Muscle layer of duodenum (tissue), 2 donors: ENCODE measurements at regions not wholly inside any gene's neighbourhood (a gene's known extent, or its start where the extent isn't known, plus 50 kb on each side); places are given as distances from the start of the nearest gene placed in this dataset.

ENCODE experiments used
- H3K27ac ChIP-seq: one replicate; pipeline ENCODE4 v1.7.0; 2013; ENCODE audit warnings: mild to moderate bottlenecking, low read length
- H3K27me3 ChIP-seq: one replicate; pipeline ENCODE4 v1.7.0; 2013; ENCODE audit warnings: low read depth, mild to moderate bottlenecking, control low read depth, low read length
- H3K36me3 ChIP-seq, 2 donors: one replicate each; pipeline ENCODE4 v1.7.0; 2013; ENCODE audit warnings: low read length in 2 of 2, control low read depth in 1 of 2, mild to moderate bottlenecking in 1 of 2; ENCODE audit not compliant: insufficient read depth in 2 of 2, control insufficient read depth in 1 of 2
- H3K4me1 ChIP-seq, 2 donors: one replicate each; pipeline ENCODE4 v1.7.0; 2013; ENCODE audit warnings: low read length in 2 of 2, mild to moderate bottlenecking in 2 of 2, control low read depth in 1 of 2, moderate library complexity in 1 of 2; ENCODE audit not compliant: insufficient read depth in 2 of 2, control insufficient read depth in 1 of 2
- H3K4me3 ChIP-seq, 2 donors: one replicate each; pipeline ENCODE4 v1.7.0; 2013; ENCODE audit warnings: low read length in 2 of 2, low read depth in 1 of 2, mild to moderate bottlenecking in 1 of 2
- H3K9me3 ChIP-seq, 2 donors: one replicate each; pipeline ENCODE4 v1.7.0; 2013; ENCODE audit warnings: low read length in 2 of 2, control low read depth in 1 of 2, mild to moderate bottlenecking in 1 of 2; ENCODE audit not compliant: control insufficient read depth in 1 of 2
- donor health status: healthy.

- no peak overlapping the region for H3K27ac ChIP-seq
- no peaks in the 10 kb centered on the region for H3K36me3 ChIP-seq
- H3K27me3 ChIP-seq: no peaks in the 10 kb centered on the region
- no peaks in the 10 kb centered on the region for H3K4me1 ChIP-seq
- no peak overlapping the region for H3K4me3 ChIP-seq
- no peaks in the 10 kb centered on the region for H3K9me3 ChIP-seq
These were observed 292.6 kb upstream of the MGMT start for GRCh38 chr10:129174232-129175014.

- Histone ChIP-seq H3K9me3 (no peaks in the 10 kb centered on the region), H3K27me3 (no peaks in the 10 kb centered on the region), H3K36me3 (no peaks in the 10 kb centered on the region), H3K27ac (no peak overlapping the region), H3K4me3 (no peak overlapping the region), H3K4me1 (no peaks in the 10 kb centered on the region)
These were observed 287.6 kb upstream of the MGMT start for GRCh38 chr10:129179245-129179971.

GRCh38 chr10:129179972-129180678 is 286.9 kb upstream of the MGMT start:
- H3K4me3 ChIP-seq: no peak overlapping the region
- no peaks in the 10 kb centered on the region for H3K9me3 ChIP-seq
- no peaks in the 10 kb centered on the region for H3K36me3 ChIP-seq
- no peaks in the 10 kb centered on the region for H3K4me1 ChIP-seq
- no peaks in the 10 kb centered on the region for H3K27me3 ChIP-seq
- no peak overlapping the region for H3K27ac ChIP-seq

GRCh38 chr10:129184196-129184595 is 282.8 kb upstream of the MGMT start:
- Histone ChIP-seq H3K4me3 (no peak overlapping the region), H3K27me3 (no peaks in the 10 kb centered on the region), H3K36me3 (no peaks in the 10 kb centered on the region), H3K27ac (no peak overlapping the region), H3K9me3 (no peaks in the 10 kb centered on the region), H3K4me1 (no peaks in the 10 kb centered on the region)

GRCh38 chr10:129187331-129187730 is 279.7 kb upstream of the MGMT start:
- Histone ChIP-seq H3K27ac (no peak overlapping the region), H3K4me3 (no peak overlapping the region), H3K36me3 (no peaks in the 10 kb centered on the region), H3K9me3 (no peaks in the 10 kb centered on the region), H3K4me1 (peaks cover 0 to 7% of the 10 kb centered on the region in 2 donors), H3K27me3 (no peaks in the 10 kb centered on the region)

- H3K4me1 ChIP-seq: peaks cover 0 to 12% of the 10 kb centered on the region in 2 donors
- no peaks in the 10 kb centered on the region for H3K36me3 ChIP-seq
- H3K4me3 ChIP-seq: no peak overlapping the region
- no peak overlapping the region for H3K27ac ChIP-seq
- H3K9me3 ChIP-seq: no peaks in the 10 kb centered on the region
- H3K27me3 ChIP-seq: no peaks in the 10 kb centered on the region
These were observed 275.2 kb upstream of the MGMT start for GRCh38 chr10:129191797-129192196.

- Histone ChIP-seq H3K27ac (no peak overlapping the region), H3K36me3 (no peaks in the 10 kb centered on the region), H3K9me3 (no peaks in the 10 kb centered on the region), H3K27me3 (no peaks in the 10 kb centered on the region), H3K4me1 (peaks cover 0 to 12% of the 10 kb centered on the region in 2 donors), H3K4me3 (no peak overlapping the region)
These were observed 274.5 kb upstream of the MGMT start for GRCh38 chr10:129192344-129193128.

- H3K36me3 ChIP-seq: no peaks in the 10 kb centered on the region
- no peaks in the 10 kb centered on the region for H3K27me3 ChIP-seq
- no peaks in the 10 kb centered on the region for H3K9me3 ChIP-seq
- H3K4me3 ChIP-seq: no peak overlapping the region
- H3K27ac ChIP-seq: no peak overlapping the region
- H3K4me1 ChIP-seq: peaks cover 0 to 12% of the 10 kb centered on the region in 2 donors
These were observed 273.9 kb upstream of the MGMT start for GRCh38 chr10:129193148-129193547.

GRCh38 chr10:129194181-129194870 is 272.7 kb upstream of the MGMT start:
- H3K27ac ChIP-seq: no peak overlapping the region
- no peak overlapping the region for H3K4me3 ChIP-seq
- H3K27me3 ChIP-seq: no peaks in the 10 kb centered on the region
- H3K36me3 ChIP-seq: no peaks in the 10 kb centered on the region
- H3K9me3 ChIP-seq: no peaks in the 10 kb centered on the region
- H3K4me1 ChIP-seq: peaks cover 0 to 12% of the 10 kb centered on the region in 2 donors

GRCh38 chr10:129199826-129200225 is 267.2 kb upstream of the MGMT start:
- H3K9me3 ChIP-seq: no peaks in the 10 kb centered on the region
- H3K4me3 ChIP-seq: no peak overlapping the region
- no peaks in the 10 kb centered on the region for H3K4me1 ChIP-seq
- no peaks in the 10 kb centered on the region for H3K36me3 ChIP-seq
- H3K27ac ChIP-seq: no peak overlapping the region
- no peaks in the 10 kb centered on the region for H3K27me3 ChIP-seq
